ENCODE measurements at regions not wholly inside any gene's neighbourhood (a gene's known extent, or its start where the extent isn't known, plus 50 kb on each side); places are given as distances from the start of the nearest gene placed in this dataset.

- CTCF ChIA-PET: no interaction called here
- DNase-seq (ENCODE audit: extremely low spot score): no peak
- POLR2A ChIA-PET: no interaction called here
- TF ChIP-seq FOXA1 (IDR thresholded peaks at IDR 0.05) (no peak), ZNF384 (IDR thresholded peaks at IDR 0.05) (no peak), LEF1 (IDR thresholded peaks at IDR 0.05; ENCODE audit: borderline replicate concordance) (no peak)
Measured at GRCh38 chr18:1102848-1103247, 198.2 kb downstream of the ADCYAP1 start.

DNA sequence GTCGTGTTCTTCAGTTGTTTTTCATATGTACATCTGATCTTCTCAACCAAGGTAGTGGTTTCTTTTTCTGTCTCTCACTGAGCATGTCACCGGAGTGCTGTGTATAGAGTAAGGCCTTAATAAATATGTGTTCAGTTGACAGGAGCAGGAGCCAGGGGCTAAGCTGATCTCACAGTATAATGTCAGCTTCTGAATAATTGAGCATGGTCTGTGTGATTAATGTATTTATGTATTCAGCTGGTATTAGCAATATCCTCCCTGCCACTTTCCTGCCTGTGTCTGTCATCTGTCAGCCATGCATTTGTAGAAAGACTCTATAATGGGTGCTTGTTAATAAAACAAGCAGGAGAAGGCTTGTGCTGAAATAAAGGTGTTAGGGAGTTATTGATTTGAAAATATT, 198.9 kb downstream of the ADCYAP1 start:
- ChIA-PET POLR2A (no interaction called here), CTCF (no interaction called here)
- no peak for DNase-seq (ENCODE audit: extremely low spot score)
- TF ChIP-seq L3MBTL2 (conservative IDR thresholded peaks at IDR 0.05) (no peak), TARDBP (IDR thresholded peaks at IDR 0.05) (no peak), ARNT (IDR thresholded peaks at IDR 0.05) (no peak), ZNF384 (IDR thresholded peaks at IDR 0.05) (no peak), SP1 (IDR thresholded peaks at IDR 0.05) (no peak), HDGF (IDR thresholded peaks at IDR 0.05; ENCODE audit: borderline replicate concordance) (no peak), FOXA1 (IDR thresholded peaks at IDR 0.05) (no peak), FOXM1 (IDR thresholded peaks at IDR 0.05; ENCODE audit: borderline replicate concordance) (no peak), FOXK2 (IDR thresholded peaks at IDR 0.05) (no peak), CTBP1 (IDR thresholded peaks at IDR 0.05; ENCODE audit: borderline replicate concordance) (no peak), ELF4 (IDR thresholded peaks at IDR 0.05) (no peak)

GRCh38 chr18:1104181-1104881, 199.7 kb downstream of the ADCYAP1 start:
- POLR2A ChIA-PET: no interaction called here
- TF ChIP-seq L3MBTL2 (conservative IDR thresholded peaks at IDR 0.05): no peak
- no peak for TF ChIP-seq TARDBP (IDR thresholded peaks at IDR 0.05)
- no peak for TF ChIP-seq ELF4 (IDR thresholded peaks at IDR 0.05)
- TF ChIP-seq LEF1 (IDR thresholded peaks at IDR 0.05; ENCODE audit: borderline replicate concordance): no peak
- no peak for TF ChIP-seq FOXA1 (IDR thresholded peaks at IDR 0.05)
- no peak for TF ChIP-seq HDGF (IDR thresholded peaks at IDR 0.05; ENCODE audit: borderline replicate concordance)
- TF ChIP-seq FOXK2 (IDR thresholded peaks at IDR 0.05): no peak
- no peak for TF ChIP-seq ARNT (IDR thresholded peaks at IDR 0.05)
- TF ChIP-seq FOXM1 (IDR thresholded peaks at IDR 0.05; ENCODE audit: borderline replicate concordance): no peak
- TF ChIP-seq, protein P1, sequence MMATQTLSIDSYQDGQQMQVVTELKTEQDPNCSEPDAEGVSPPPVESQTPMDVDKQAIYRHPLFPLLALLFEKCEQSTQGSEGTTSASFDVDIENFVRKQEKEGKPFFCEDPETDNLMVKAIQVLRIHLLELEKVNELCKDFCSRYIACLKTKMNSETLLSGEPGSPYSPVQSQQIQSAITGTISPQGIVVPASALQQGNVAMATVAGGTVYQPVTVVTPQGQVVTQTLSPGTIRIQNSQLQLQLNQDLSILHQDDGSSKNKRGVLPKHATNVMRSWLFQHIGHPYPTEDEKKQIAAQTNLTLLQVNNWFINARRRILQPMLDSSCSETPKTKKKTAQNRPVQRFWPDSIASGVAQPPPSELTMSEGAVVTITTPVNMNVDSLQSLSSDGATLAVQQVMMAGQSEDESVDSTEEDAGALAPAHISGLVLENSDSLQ (IDR thresholded peaks at IDR 0.05): no peak
- TF ChIP-seq NFRKB (IDR thresholded peaks at IDR 0.05): no peak
- TF ChIP-seq SP1 (IDR thresholded peaks at IDR 0.05): no peak
- no peak for TF ChIP-seq ZNF384 (IDR thresholded peaks at IDR 0.05)
- no peak for TF ChIP-seq BHLHE40 (IDR thresholded peaks at IDR 0.05; ENCODE audit: borderline replicate concordance)
- no peak for TF ChIP-seq SUZ12 (IDR thresholded peaks at IDR 0.05)
- TF ChIP-seq CTBP1 (IDR thresholded peaks at IDR 0.05; ENCODE audit: borderline replicate concordance): no peak
- CTCF ChIA-PET: no interaction called here
- DNase-seq (ENCODE audit: extremely low spot score): no peak

GRCh38 chr18:1124495-1124894, 219.8 kb downstream of the ADCYAP1 start:
- POLR2A ChIA-PET: no interaction called here
- CTCF ChIA-PET: no interaction called here
- TF ChIP-seq FOXM1 (IDR thresholded peaks at IDR 0.05; ENCODE audit: borderline replicate concordance): no peak
- DNase-seq (ENCODE audit: extremely low spot score): no peak

DNA sequence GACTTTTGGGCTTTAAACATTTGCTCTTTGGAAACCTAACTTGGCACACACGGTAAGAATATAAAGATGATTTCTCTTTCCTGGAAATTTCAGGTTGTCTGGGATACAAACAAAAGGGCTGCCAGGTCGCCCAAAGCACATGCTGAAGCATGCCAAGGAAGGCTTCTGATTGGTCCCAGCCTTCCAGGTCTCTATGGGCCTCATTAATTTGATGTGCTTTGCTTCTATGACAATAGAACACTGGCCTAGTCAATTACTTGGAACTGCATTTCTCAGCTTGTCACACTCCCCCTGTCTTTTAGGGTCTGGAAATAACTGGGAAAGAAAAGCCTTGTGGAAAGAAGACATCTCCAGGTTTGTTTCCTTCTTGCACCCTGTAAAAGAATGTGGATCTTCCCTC, 228.9 kb downstream of the ADCYAP1 start:
- ChIA-PET POLR2A (no interaction called here), CTCF (no interaction called here)
- no peak for DNase-seq (ENCODE audit: extremely low spot score)
- TF ChIP-seq FOXM1 (IDR thresholded peaks at IDR 0.05; ENCODE audit: borderline replicate concordance) (no peak), NFRKB (IDR thresholded peaks at IDR 0.05) (no peak), ARNT (IDR thresholded peaks at IDR 0.05) (no peak), HDGF (IDR thresholded peaks at IDR 0.05; ENCODE audit: borderline replicate concordance) (no peak), BHLHE40 (IDR thresholded peaks at IDR 0.05; ENCODE audit: borderline replicate concordance) (no peak), SP1 (IDR thresholded peaks at IDR 0.05) (no peak), FOXK2 (IDR thresholded peaks at IDR 0.05) (no peak), TARDBP (IDR thresholded peaks at IDR 0.05) (no peak), L3MBTL2 (conservative IDR thresholded peaks at IDR 0.05) (no peak), SUZ12 (IDR thresholded peaks at IDR 0.05) (no peak), FOXA1 (IDR thresholded peaks at IDR 0.05) (no peak), ZNF384 (IDR thresholded peaks at IDR 0.05) (no peak), ELF4 (IDR thresholded peaks at IDR 0.05) (no peak), LEF1 (IDR thresholded peaks at IDR 0.05; ENCODE audit: borderline replicate concordance) (no peak), CTBP1 (IDR thresholded peaks at IDR 0.05; ENCODE audit: borderline replicate concordance) (no peak)
- TF ChIP-seq, protein P1 (IDR thresholded peaks at IDR 0.05): no peak

GRCh38 chr18:1147730-1148129, 243.1 kb downstream of the ADCYAP1 start:
- ChIA-PET CTCF (no interaction called here), POLR2A (no interaction called here)
- no peak for DNase-seq (ENCODE audit: extremely low spot score)

More at GRCh38 chr18:1147730-1148129, 243.1 kb downstream of the ADCYAP1 start:
- TF ChIP-seq L3MBTL2 (conservative IDR thresholded peaks at IDR 0.05) (no peak), LEF1 (IDR thresholded peaks at IDR 0.05; ENCODE audit: borderline replicate concordance) (no peak), SUZ12 (IDR thresholded peaks at IDR 0.05) (no peak)
- TF ChIP-seq, protein P1 (IDR thresholded peaks at IDR 0.05): no peak

All from HEK293T (cell line).